ENCODE measurements at regions not wholly inside any gene's neighbourhood (a gene's known extent, or its start where the extent isn't known, plus 50 kb on each side); places are given as distances from the start of the nearest gene placed in this dataset.

- TF ChIP-seq, protein P1, sequence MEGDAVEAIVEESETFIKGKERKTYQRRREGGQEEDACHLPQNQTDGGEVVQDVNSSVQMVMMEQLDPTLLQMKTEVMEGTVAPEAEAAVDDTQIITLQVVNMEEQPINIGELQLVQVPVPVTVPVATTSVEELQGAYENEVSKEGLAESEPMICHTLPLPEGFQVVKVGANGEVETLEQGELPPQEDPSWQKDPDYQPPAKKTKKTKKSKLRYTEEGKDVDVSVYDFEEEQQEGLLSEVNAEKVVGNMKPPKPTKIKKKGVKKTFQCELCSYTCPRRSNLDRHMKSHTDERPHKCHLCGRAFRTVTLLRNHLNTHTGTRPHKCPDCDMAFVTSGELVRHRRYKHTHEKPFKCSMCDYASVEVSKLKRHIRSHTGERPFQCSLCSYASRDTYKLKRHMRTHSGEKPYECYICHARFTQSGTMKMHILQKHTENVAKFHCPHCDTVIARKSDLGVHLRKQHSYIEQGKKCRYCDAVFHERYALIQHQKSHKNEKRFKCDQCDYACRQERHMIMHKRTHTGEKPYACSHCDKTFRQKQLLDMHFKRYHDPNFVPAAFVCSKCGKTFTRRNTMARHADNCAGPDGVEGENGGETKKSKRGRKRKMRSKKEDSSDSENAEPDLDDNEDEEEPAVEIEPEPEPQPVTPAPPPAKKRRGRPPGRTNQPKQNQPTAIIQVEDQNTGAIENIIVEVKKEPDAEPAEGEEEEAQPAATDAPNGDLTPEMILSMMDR (IDR thresholded peaks at IDR 0.05): no peak
- no peak for TF ChIP-seq POLR2A (IDR thresholded peaks at IDR 0.05)
Observed at GRCh38 chr1:88043834-88044233, 640.2 kb upstream of the PKN2 start.

All from body of pancreas (tissue), 4 donors.